GM12875 (cell line): ENCODE measurements at regions not wholly inside any gene's neighbourhood (a gene's known extent, or its start where the extent isn't known, plus 50 kb on each side); places are given as distances from the start of the nearest gene placed in this dataset.

ENCODE experiments used
- H3K4me3 ChIP-seq: one replicate; pipeline ENCODE4 v1.5.1; 2011; ENCODE audit warnings: low read depth, low read length, control low read depth
- CTCF ChIP-seq: IDR thresholded peaks from 2 replicates; pipeline ENCODE4 v1.5.1; 2011; ENCODE audit warnings: low read depth, mild to moderate bottlenecking, control low read depth, inconsistent platforms, low read length, moderate library complexity, borderline replicate concordance; ENCODE audit not compliant: insufficient read depth

- TF ChIP-seq CTCF, result no peak
- H3K4me3 ChIP-seq, result no peak overlapping the region
Measured at GRCh38 chr2:10240161-10240681, 62.5 kb upstream of the HPCAL1 start.

DNA sequence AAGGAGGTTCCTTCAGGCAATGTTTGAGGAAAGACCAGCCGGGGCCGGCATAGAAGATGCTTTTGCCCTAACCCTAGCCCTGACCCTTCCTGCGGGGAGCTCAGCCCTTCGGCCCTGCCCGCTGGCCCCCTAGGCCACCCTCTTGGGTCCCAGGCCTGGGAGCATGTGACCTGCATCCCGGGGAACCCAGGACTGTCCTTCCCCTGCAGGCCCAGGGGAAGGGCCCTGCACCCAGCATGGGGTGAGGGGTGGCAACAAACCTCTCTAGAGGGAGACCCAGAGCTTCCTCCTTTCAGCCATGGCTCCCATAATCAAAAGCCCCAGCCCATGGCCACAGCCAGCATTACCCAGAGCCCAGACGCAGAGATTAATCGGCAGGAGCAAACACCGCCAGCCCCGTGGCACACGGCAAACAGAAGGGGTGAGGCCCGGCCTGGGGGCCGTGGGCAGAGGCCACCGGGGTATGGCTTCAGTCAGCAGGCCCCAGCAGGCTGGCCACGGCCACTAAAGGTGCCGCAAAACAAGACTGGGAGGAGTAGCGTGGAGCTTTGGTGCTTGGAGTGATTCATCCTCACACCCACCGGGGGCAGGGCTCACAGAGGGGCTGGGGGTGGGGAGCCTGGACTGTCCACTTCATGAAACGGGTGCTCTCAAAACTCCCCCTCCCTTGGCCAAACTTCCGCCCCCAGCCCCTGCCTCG is 61.6 kb upstream of the HPCAL1 start:
- no peak for TF ChIP-seq CTCF
- H3K4me3 ChIP-seq, result no peak overlapping the region

GRCh38 chr2:10241641-10242430 is 60.9 kb upstream of the HPCAL1 start:
- TF ChIP-seq CTCF, result no peak
- H3K4me3 ChIP-seq, result no peak overlapping the region

DNA sequence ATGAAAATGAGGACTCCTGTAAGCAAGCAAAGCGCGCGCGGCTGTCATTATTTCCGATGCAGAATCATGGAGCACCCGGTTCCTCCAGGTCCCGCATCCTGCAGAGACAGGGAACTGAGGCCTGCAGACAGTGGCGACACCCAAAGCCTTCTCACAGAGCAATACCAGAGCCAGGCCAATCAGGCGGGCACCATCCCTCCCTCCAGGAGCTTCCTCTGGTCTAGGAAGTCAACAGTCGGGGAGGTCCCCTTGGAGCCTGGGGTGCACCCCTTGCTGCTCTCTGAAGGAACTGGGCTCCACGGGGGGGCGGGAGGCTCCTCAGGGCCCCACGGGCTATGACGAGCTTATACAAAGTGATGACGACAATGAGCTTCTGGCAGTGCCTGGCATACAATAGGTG is 60.3 kb upstream of the HPCAL1 start:
- no peak overlapping the region for H3K4me3 ChIP-seq
- TF ChIP-seq CTCF, result no peak

- no peak overlapping the region for H3K4me3 ChIP-seq
- TF ChIP-seq CTCF, result no peak
Measured at GRCh38 chr2:10242998-10243925, 59.4 kb upstream of the HPCAL1 start.

DNA sequence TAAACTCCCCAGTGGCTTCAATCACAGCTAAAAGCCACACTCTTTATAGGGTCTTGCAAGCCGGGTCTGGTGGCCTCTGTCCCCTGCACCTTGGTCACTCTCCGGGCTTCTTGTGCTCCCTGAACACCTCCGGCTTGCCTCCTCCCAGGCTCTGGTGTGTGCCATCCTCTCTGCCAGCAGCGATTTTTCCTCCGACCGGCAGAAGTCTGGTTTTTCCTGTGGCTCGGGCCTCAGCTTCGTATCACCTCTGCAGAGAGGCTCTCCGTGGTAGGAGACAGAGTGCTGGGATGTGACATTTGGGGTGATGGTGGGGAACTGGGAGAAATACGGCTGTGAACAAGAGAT is 58.8 kb upstream of the HPCAL1 start:
- TF ChIP-seq CTCF, result no peak
- no peak overlapping the region for H3K4me3 ChIP-seq
